ENCODE measurements at regions not wholly inside any gene's neighbourhood (a gene's known extent, or its start where the extent isn't known, plus 50 kb on each side); places are given as distances from the start of the nearest gene placed in this dataset.
"Not testable (repeated sequence)": the region's sequence is repeated elsewhere in the genome, so short reads cannot be mapped to it uniquely, and the experiment has no call there.

GRCh38 chr5:166102947-166103346 is 2188.5 kb upstream of the WWC1 start:
- no peak for TF ChIP-seq CTCF (IDR thresholded peaks at IDR 0.05)
- no peak for DNase-seq (ENCODE audit: low spot score)
- Histone ChIP-seq H3K27ac (no peak overlapping the region), H3K4me3 (no peak overlapping the region)

- H3K4me3 ChIP-seq, result no peak overlapping the region
Observed at GRCh38 chr5:166111021-166111420, 2180.4 kb upstream of the WWC1 start.

GRCh38 chr5:166117072-166118066 is 2174.1 kb upstream of the WWC1 start:
- no peak for TF ChIP-seq CTCF (IDR thresholded peaks at IDR 0.05)
- H3K4me3 ChIP-seq, result no peak overlapping the region
- DNase-seq (ENCODE audit: low spot score), result no peak
- no peak overlapping the region for H3K27ac ChIP-seq

More at GRCh38 chr5:166111021-166111420, 2180.4 kb upstream of the WWC1 start:
- no peak overlapping the region for H3K27ac ChIP-seq
- TF ChIP-seq CTCF (IDR thresholded peaks at IDR 0.05), result no peak
- DNase-seq (ENCODE audit: low spot score), result no peak

GRCh38 chr5:166119506-166119905 is 2171.9 kb upstream of the WWC1 start:
- H3K27ac ChIP-seq, result no peak overlapping the region
- H3K4me3 ChIP-seq, result no peak overlapping the region
- no peak for DNase-seq (ENCODE audit: low spot score)
- TF ChIP-seq CTCF (IDR thresholded peaks at IDR 0.05), result no peak

GRCh38 chr5:166123717-166124116 is 2167.7 kb upstream of the WWC1 start:
- no peak overlapping the region for H3K4me3 ChIP-seq
- no peak for TF ChIP-seq CTCF (IDR thresholded peaks at IDR 0.05)
- H3K27ac ChIP-seq, result no peak overlapping the region
- DNase-seq (ENCODE audit: low spot score), result no peak

- DNase-seq (ENCODE audit: low spot score), result no peak
Observed at GRCh38 chr5:166127766-166128570, 2163.5 kb upstream of the WWC1 start.

GRCh38 chr5:166145107-166145506 is 2146.3 kb upstream of the WWC1 start:
- not testable (repeated sequence) for DNase-seq (ENCODE audit: low spot score); H3K4me3 ChIP-seq; H3K27ac ChIP-seq

More at GRCh38 chr5:166127766-166128570, 2163.5 kb upstream of the WWC1 start:
- Histone ChIP-seq H3K4me3 (no peak overlapping the region), H3K27ac (no peak overlapping the region)
- no peak for TF ChIP-seq CTCF (IDR thresholded peaks at IDR 0.05)
